ENCODE measurements at regions not wholly inside any gene's neighbourhood (a gene's known extent, or its start where the extent isn't known, plus 50 kb on each side); places are given as distances from the start of the nearest gene placed in this dataset.

- Histone ChIP-seq H3K9ac (replicated peaks in 1 of 4; ENCODE audit: extremely low read depth in 1 of 4, low read depth in 3 of 4, low read length in 3 of 4) (no peak overlapping the region), H2BK120ac (replicated peaks; ENCODE audit: low read depth, low read length) (no peak overlapping the region), H3K56ac (replicated peaks; ENCODE audit: insufficient read length, low read depth, low read length) (no peak overlapping the region), H3K14ac (ENCODE audit: insufficient read length) (no peak overlapping the region), H3K4me2 (ENCODE audit: insufficient read depth in 1 of 2, low read depth in 2 of 2, low read length in 2 of 2) (no peak overlapping the region), H3K18ac (ENCODE audit: extremely low read depth, low read length) (no peak overlapping the region), H4K8ac (ENCODE audit: extremely low read depth, insufficient read depth, low read length) (no peak overlapping the region), H2AFZ (ENCODE audit: low read length) (no peak overlapping the region), H3K79me2 (ENCODE audit: control insufficient read depth in 1 of 2, insufficient read depth in 2 of 2, low read length in 2 of 2) (no peaks in the 10 kb centered on the region), H4K5ac (ENCODE audit: insufficient read length, low read depth, low read length) (no peak overlapping the region), H3K4me3 (ENCODE audit: extremely low read depth in 1 of 4, insufficient read depth in 2 of 4, low read depth in 3 of 4, low read length in 4 of 4) (no peak overlapping the region), H2BK12ac (ENCODE audit: low read depth, low read length) (no peak overlapping the region), H3K79me1 (ENCODE audit: low read depth, low read length) (no peaks in the 10 kb centered on the region), H3K4me1 (replicated peaks in 1 of 4; ENCODE audit: control insufficient read depth in 3 of 4, insufficient read depth in 4 of 4, low read length in 3 of 4) (no peaks in the 10 kb centered on the region; a peak in 1 of 7 replicates), H2BK15ac (ENCODE audit: low read length) (no peak overlapping the region), H3K23ac (ENCODE audit: insufficient read length) (no peak overlapping the region), H3K27ac (ENCODE audit: low read depth, low read length) (no peak overlapping the region), H3K4ac (replicated peaks; ENCODE audit: insufficient read length, low read depth, low read length) (no peak overlapping the region), H2AK5ac (ENCODE audit: low read depth, low read length) (no peak overlapping the region), H3K23me2 (ENCODE audit: low read depth, low read length) (no peaks in the 10 kb centered on the region), H2BK20ac (ENCODE audit: low read length) (no peak overlapping the region), H3K27me3 (replicated peaks in 1 of 4; ENCODE audit: control insufficient read depth in 3 of 4, extremely low read depth in 1 of 4, insufficient read depth in 3 of 4, low read length in 3 of 4) (peaks cover 0 to 1% (median 0%) of the 10 kb centered on the region in 4 experiments; a peak in 1 of 7 replicates), H3K9me3 (ENCODE audit: insufficient read depth in 2 of 2, low read depth in 1 of 2, low read length in 1 of 2) (no peaks in the 10 kb centered on the region), H4K20me1 (replicated peaks in 1 of 2; ENCODE audit: control insufficient read depth in 1 of 2, insufficient read depth in 2 of 2, low read length in 2 of 2) (no peaks in the 10 kb centered on the region), H3K36me3 (ENCODE audit: control insufficient read depth in 2 of 4, insufficient read depth in 4 of 4, low read length in 3 of 4) (no peaks in the 10 kb centered on the region), H2BK5ac (ENCODE audit: low read depth, low read length) (no peak overlapping the region), H4K91ac (replicated peaks; ENCODE audit: insufficient read length, low read length) (no peak overlapping the region)
- FAIRE-seq (no peak), DNase-seq (ENCODE audit: low read depth in 1 of 2, low spot score in 2 of 2) (no peak)
- ChIA-PET POLR2A (ENCODE audit: partially characterized antibody) (no interaction called here), CTCF (ENCODE audit: partially characterized antibody) (interaction anchor here (1.1 to 6.6 kb wide), 8 partner anchors 15 to 225 kb away, joined by 3 to 40 read pairs (median 4); no protein-coding TSS in a partner anchor)
- 94% methylated on average over 3 of the region's 3 CpGs; no CpG with 5 or more reads in 1 of the 2 experiments for WGBS, 2 experiments (ENCODE audit: extremely low coverage in 1 of 2, insufficient coverage in 1 of 2, insufficient read length in 1 of 2, insufficient replicate concordance in 2 of 2, low coverage in 1 of 2, low lambda C conversion rate in 2 of 2, missing lambda C conversion rate in 1 of 2)
- TF ChIP-seq GABPA (IDR thresholded peaks at IDR 0.05; ENCODE audit: borderline replicate concordance, insufficient read depth, low read length): no peak
- no peak for TF ChIP-seq SP1 (IDR thresholded peaks at IDR 0.05; ENCODE audit: low read depth, low read length)
- TF ChIP-seq RXRA (IDR thresholded peaks at IDR 0.05; ENCODE audit: insufficient read depth, low read depth, low read length): no peak
- TF ChIP-seq KDM5A (IDR thresholded peaks at IDR 0.05; ENCODE audit: low read length): no peak
- no peak for TF ChIP-seq SIX5 (IDR thresholded peaks at IDR 0.05; ENCODE audit: low read depth, low read length)
These were observed 101.1 kb upstream of the RASGRP1 start for GRCh38 chr15:38665586-38666305.
